ENCODE measurements at regions not wholly inside any gene's neighbourhood (a gene's known extent, or its start where the extent isn't known, plus 50 kb on each side); places are given as distances from the start of the nearest gene placed in this dataset.
A peak's percentile ranks its signal among the peaks of the same experiment; 100 is the strongest.

DNA sequence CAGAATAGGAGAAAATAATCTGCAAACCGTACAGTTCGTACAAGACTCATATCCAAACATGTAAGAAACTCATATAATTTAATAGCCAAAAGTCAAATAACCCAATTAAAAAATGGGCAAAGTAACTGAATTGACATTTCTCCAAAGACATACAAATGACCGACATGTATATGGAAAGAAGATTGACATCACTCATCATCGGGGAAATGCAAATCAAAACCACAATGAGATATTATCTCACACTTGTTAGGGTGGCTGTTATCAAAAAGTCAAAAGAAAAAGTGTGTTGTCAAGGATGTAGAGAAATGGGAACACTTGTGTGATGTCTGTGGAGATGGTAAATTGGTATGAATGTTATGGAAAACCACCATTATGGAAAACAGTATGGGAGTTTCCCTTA is 70.5 kb upstream of the STXBP5 start:
- H3K36me3 ChIP-seq (ENCODE audit: control insufficient read depth in 4 of 4, insufficient read depth in 4 of 4, low read length in 4 of 4): no peaks in the 10 kb centered on the region
- no peak for ATAC-seq (ENCODE audit: insufficient read depth, low FRiP score)
- no peak overlapping the region for H3K4me3 ChIP-seq
- H3K27me3 ChIP-seq (ENCODE audit: control insufficient read depth in 3 of 3, insufficient read depth in 3 of 3, low read length in 2 of 3): no peaks in the 10 kb centered on the region
- no peak overlapping the region for H3K27ac ChIP-seq (ENCODE audit: low read depth in 1 of 2, low read length in 1 of 2)
- H3K9ac ChIP-seq (ENCODE audit: insufficient read depth in 1 of 2, low read length in 2 of 2): no peak overlapping the region
- peaks cover 0 to 3% (median 0%) of the 10 kb centered on the region in 5 donors for H3K4me1 ChIP-seq (ENCODE audit: control insufficient read depth in 5 of 5, insufficient read depth in 5 of 5, low read length in 5 of 5)
- TF ChIP-seq, protein P1, sequence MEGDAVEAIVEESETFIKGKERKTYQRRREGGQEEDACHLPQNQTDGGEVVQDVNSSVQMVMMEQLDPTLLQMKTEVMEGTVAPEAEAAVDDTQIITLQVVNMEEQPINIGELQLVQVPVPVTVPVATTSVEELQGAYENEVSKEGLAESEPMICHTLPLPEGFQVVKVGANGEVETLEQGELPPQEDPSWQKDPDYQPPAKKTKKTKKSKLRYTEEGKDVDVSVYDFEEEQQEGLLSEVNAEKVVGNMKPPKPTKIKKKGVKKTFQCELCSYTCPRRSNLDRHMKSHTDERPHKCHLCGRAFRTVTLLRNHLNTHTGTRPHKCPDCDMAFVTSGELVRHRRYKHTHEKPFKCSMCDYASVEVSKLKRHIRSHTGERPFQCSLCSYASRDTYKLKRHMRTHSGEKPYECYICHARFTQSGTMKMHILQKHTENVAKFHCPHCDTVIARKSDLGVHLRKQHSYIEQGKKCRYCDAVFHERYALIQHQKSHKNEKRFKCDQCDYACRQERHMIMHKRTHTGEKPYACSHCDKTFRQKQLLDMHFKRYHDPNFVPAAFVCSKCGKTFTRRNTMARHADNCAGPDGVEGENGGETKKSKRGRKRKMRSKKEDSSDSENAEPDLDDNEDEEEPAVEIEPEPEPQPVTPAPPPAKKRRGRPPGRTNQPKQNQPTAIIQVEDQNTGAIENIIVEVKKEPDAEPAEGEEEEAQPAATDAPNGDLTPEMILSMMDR (IDR thresholded peaks at IDR 0.05; ENCODE audit: control extremely low read depth, extremely low read depth): no peak
- 92 to 94% methylated on average over 4 of the region's 4 CpGs for WGBS, 2 donors
- no peaks in the 10 kb centered on the region for H3K9me3 ChIP-seq (ENCODE audit: control insufficient read depth in 4 of 4, insufficient read depth in 3 of 4, low read length in 3 of 4)
- no peak for DNase-seq

DNA sequence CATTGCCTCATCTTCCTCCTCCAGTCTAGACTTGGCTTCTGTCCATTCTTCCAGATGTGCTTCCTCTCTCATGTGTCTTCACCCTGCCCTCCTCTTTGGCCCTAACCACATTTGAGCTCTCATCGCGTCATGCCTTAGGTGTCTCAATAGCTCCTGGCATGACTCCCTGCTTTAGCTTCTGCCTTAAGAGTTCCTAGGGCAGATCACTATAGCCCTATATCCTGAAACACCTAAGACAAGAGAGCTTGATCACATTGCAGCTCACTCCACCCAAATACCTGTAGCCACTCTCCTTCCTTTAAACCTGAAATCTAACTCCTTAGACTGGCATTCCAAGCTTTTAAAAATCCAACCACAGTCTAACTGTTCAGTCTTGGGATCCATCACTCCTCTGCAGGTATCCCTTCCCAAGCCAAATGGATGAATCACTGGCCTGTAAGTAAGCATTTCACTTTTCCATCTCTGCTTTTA is 69.0 kb upstream of the STXBP5 start:
- TF ChIP-seq, protein P1 (IDR thresholded peaks at IDR 0.05; ENCODE audit: control extremely low read depth, extremely low read depth): no peak
- no peaks in the 10 kb centered on the region for H3K27me3 ChIP-seq (ENCODE audit: control insufficient read depth in 3 of 3, insufficient read depth in 3 of 3, low read length in 2 of 3)
- peak in 1 of 3 donors; percentile 5 for DNase-seq
- H3K27ac ChIP-seq (ENCODE audit: low read depth in 1 of 2, low read length in 1 of 2): no peak overlapping the region
- no peak overlapping the region for H3K4me3 ChIP-seq
- ATAC-seq (ENCODE audit: insufficient read depth, low FRiP score): peak; percentile 53
- no peaks in the 10 kb centered on the region for H3K36me3 ChIP-seq (ENCODE audit: control insufficient read depth in 4 of 4, insufficient read depth in 4 of 4, low read length in 4 of 4)
- no peaks in the 10 kb centered on the region for H3K9me3 ChIP-seq (ENCODE audit: control insufficient read depth in 4 of 4, insufficient read depth in 3 of 4, low read length in 3 of 4)
- H3K9ac ChIP-seq (ENCODE audit: insufficient read depth in 1 of 2, low read length in 2 of 2): no peak overlapping the region
- H3K4me1 ChIP-seq (ENCODE audit: control insufficient read depth in 5 of 5, insufficient read depth in 5 of 5, low read length in 5 of 5): peaks cover 0 to 3% (median 0%) of the 10 kb centered on the region in 5 donors
- 27 to 50% methylated on average over 2 of the region's 2 CpGs for WGBS, 2 donors

DNA sequence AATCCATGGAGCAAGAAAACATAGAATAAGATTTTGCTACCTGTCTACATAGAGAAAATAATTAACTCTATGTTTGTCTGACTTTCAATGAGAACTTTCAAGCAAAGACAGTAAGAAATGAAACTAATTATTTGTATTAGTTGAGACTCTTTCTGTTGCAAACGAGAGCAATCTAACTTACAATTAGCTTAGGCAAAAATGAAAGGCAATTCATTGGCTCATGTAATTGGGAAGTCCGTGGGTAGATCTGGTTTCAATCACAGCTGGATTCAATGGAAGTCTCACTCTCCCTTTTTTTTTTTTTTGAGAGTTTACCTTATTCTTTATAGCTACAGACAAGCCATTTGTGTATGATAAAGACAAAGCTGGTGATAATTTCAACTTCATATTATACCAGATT is 68.2 kb upstream of the STXBP5 start:
- Histone ChIP-seq H3K27me3 (ENCODE audit: control insufficient read depth in 3 of 3, insufficient read depth in 3 of 3, low read length in 2 of 3) (no peaks in the 10 kb centered on the region), H3K4me1 (ENCODE audit: control insufficient read depth in 5 of 5, insufficient read depth in 5 of 5, low read length in 5 of 5) (peaks cover 0 to 3% (median 0%) of the 10 kb centered on the region in 5 donors), H3K9ac (ENCODE audit: insufficient read depth in 1 of 2, low read length in 2 of 2) (no peak overlapping the region), H3K27ac (ENCODE audit: low read depth in 1 of 2, low read length in 1 of 2) (no peak overlapping the region), H3K9me3 (ENCODE audit: control insufficient read depth in 4 of 4, insufficient read depth in 3 of 4, low read length in 3 of 4) (no peaks in the 10 kb centered on the region), H3K4me3 (no peak overlapping the region), H3K36me3 (ENCODE audit: control insufficient read depth in 4 of 4, insufficient read depth in 4 of 4, low read length in 4 of 4) (no peaks in the 10 kb centered on the region)
- ATAC-seq (ENCODE audit: insufficient read depth, low FRiP score) (no peak), DNase-seq (no peak)
- TF ChIP-seq, protein P1 (IDR thresholded peaks at IDR 0.05; ENCODE audit: control extremely low read depth, extremely low read depth): no peak
- 67 to 80% methylated on average over 2 of the region's 2 CpGs for WGBS, 2 donors

DNA sequence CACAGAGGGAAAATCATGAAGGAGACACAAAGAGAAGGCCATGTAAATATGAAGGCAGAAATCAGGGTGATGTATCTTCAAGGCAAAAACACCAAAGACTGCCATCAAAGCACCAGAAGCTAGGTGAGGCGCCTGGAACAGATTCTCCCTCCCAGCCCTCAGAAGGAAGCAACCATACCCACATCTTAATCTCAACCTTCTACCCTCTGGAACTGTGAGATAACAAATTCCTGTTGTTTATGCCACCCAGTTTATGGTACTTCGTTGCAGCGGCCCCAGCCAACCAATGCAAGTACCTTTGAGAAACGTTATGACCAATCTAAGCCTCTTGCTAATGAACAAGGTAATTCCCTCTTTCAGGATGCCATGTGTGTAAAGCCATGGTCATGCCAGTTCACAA is 66.2 kb upstream of the STXBP5 start:
- TF ChIP-seq, protein P1 (IDR thresholded peaks at IDR 0.05; ENCODE audit: control extremely low read depth, extremely low read depth): no peak
- no peak overlapping the region for H3K4me3 ChIP-seq
- no peak overlapping the region for H3K9ac ChIP-seq (ENCODE audit: insufficient read depth in 1 of 2, low read length in 2 of 2)
- no peaks in the 10 kb centered on the region for H3K4me1 ChIP-seq (ENCODE audit: control insufficient read depth in 5 of 5, insufficient read depth in 5 of 5, low read length in 5 of 5)
- no peaks in the 10 kb centered on the region for H3K27me3 ChIP-seq (ENCODE audit: control insufficient read depth in 3 of 3, insufficient read depth in 3 of 3, low read length in 2 of 3)
- H3K27ac ChIP-seq (ENCODE audit: low read depth in 1 of 2, low read length in 1 of 2): no peak overlapping the region
- H3K36me3 ChIP-seq (ENCODE audit: control insufficient read depth in 4 of 4, insufficient read depth in 4 of 4, low read length in 4 of 4): no peaks in the 10 kb centered on the region
- H3K9me3 ChIP-seq (ENCODE audit: control insufficient read depth in 4 of 4, insufficient read depth in 3 of 4, low read length in 3 of 4): no peaks in the 10 kb centered on the region
- 81 to 93% methylated on average over 4 of the region's 4 CpGs for WGBS, 2 donors
- DNase-seq (no peak), ATAC-seq (ENCODE audit: insufficient read depth, low FRiP score) (no peak)

Data from lung (tissue), 11 donors.